Dedifferentiated amniotic fluid mesenchymal stem cell (primary cell): ENCODE measurements at regions not wholly inside any gene's neighbourhood (a gene's known extent, or its start where the extent isn't known, plus 50 kb on each side); places are given as distances from the start of the nearest gene placed in this dataset.
A peak's percentile ranks its signal among the peaks of the same experiment; 100 is the strongest.
"Not testable (repeated sequence)": the region's sequence is repeated elsewhere in the genome, so short reads cannot be mapped to it uniquely, and the experiment has no call there.

Experiments used
- DNase-seq: peaks from one replicate; pipeline ENCODE4 v3.0.0-alpha.2; 2016; ENCODE audit errors: extremely low spot score

DNA sequence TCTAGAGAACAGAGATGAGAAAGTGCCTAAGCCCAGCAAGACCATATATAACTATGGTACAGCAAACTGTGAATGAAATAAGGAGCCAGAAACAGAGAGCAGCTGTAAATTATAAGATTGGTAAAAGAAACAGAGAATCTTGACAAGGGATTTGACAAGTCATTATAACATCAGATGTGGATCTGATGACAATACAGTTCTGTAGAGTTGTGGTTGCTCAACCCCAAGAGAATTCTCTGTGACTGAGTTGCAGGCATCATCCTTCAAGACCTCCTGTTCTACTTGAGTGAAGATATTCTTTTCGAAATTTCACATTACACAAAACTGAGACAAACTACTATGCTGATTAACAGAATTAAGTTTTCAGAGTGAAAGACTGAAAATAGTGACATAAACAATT is 343.1 kb upstream of the SLC39A10 start:
- DNase-seq = no peak

DNA sequence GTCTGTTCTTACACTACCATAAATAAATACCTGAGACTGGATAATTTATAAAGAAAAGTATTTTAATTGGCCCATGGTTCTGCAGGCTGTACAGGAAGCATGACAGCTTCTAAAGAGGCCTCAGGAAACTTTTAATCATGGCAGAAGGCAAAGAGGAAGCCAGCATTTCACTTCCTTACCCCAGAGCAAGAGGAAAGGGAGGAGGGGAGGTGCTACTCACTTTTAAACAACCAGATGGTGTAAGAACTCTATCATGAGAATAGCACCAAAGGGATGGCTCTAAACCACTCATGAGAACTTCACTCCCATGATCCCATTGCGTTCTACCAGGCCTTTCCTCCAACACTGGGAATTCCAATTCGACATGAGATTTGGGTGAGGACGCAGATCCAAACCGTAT is 344.4 kb upstream of the SLC39A10 start:
- DNase-seq = no peak

GRCh38 chr2:195308163-195308562 is 348.9 kb upstream of the SLC39A10 start:
- no peak for DNase-seq

- no peak for DNase-seq
Observed at GRCh38 chr2:195307751-195308150, 349.3 kb upstream of the SLC39A10 start.

DNA sequence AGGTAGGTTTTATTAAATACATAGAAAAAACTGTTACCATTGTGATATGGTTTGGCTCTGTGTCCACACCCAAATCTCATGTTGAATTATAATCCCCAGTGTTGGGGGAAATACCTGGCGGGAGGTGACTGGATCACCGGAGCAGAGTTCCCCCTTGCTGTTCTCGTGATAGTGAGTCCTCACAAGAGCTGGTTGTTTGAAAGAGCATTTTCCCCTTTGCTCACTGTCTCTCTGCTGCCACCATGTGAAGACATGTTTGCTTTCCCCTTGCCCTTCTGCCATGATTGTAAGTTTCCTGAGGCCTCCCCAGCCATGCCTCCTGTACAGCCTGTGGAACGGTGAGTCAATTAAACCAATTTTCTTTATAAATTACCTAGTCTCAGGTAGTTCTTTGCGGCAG is 352.7 kb upstream of the SLC39A10 start:
- DNase-seq = no peak

DNA sequence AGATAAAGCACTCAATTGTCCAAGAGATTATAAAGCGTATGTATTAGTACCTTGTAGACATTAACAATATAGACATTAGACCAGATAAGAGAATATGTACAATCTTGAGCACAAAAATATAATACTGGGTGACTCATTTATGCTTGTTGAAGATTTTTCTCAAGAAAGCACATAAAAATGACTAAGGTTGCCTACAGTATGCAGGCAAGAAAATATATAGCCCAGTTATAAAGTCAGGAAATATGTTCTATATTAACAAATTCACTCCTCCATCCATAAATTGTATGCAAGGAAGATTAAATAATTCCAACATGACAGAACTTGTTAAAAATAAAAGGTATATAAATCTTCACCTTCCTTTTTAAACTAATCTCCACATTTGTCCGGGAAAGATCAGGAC is 356.4 kb upstream of the SLC39A10 start:
- no peak for DNase-seq

DNA sequence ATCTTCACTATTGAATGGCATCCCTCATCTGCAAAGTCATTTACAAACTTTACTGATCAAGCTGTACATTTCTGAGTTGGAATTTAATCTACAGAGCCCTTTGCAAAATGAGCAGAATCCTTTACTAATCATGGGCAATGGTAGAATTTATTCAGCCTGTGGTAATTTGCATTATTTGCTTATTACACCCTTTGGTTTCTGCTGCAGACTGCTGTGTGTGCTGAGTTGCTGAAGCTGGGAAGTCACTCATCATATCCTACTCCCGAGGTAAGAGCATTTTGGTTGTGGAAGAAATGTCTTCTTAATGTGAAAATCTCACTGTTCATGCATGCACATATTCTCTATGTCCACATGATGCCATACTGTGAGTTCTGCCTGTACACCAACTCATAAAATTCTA is 357.4 kb upstream of the SLC39A10 start:
- no peak for DNase-seq

- DNase-seq = no peak
Observed at GRCh38 chr2:195296490-195296889, 360.5 kb upstream of the SLC39A10 start.

GRCh38 chr2:195289081-195289480 is 367.9 kb upstream of the SLC39A10 start:
- no peak for DNase-seq

DNA sequence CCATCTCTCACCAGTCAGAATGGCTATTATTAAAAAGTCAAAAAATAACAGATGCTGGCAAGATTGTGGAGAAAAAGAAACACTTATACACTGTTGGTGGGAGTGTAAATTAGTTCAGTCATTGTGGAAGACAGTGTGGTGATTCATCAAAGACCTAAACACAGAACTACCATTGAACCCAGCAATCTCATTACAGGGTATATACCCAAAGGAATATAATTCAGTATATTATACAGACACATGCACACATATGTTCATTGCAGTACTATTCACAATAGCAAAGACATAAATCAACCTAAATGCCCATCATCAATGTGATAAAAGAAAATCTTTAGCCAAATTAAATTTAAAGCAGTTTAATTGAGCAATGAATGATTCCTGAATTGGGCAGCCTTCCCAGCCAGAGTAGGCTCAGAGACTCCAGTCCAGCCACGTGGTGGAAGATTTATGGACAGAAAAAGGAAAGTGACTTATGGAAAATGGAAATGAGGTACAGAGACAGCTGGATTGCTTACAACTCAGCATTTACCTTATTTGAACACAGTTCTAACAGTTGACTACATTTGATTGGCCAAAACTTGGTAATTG is 377.1 kb upstream of the SLC39A10 start:
- no peak for DNase-seq

DNA sequence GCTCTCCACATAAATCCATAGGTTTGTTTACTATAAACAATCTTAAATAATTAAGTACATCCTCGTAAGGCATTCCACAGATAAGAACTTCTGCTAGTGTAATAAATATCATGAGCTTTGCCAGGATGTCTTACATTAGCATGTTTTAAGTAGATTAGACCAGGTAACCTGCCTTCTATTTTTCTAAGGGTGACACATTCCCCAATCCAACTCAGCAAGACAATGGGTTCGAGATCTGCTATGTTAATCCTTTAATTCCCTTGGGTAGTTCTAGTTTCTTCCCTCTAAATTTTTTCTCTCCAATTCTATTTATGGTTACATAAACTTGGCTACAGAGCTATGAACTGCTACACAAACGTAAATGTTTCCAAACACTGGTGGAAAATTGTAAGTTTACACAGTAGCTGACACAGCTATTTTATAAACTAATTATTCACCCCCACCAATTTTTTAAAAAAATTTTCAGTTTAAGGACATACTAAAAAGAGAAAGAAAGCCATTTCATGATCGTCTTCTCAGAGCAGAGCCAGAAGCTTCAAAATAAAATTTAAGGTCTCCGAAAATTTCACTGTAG is 386.5 kb upstream of the SLC39A10 start:
- no peak for DNase-seq

DNA sequence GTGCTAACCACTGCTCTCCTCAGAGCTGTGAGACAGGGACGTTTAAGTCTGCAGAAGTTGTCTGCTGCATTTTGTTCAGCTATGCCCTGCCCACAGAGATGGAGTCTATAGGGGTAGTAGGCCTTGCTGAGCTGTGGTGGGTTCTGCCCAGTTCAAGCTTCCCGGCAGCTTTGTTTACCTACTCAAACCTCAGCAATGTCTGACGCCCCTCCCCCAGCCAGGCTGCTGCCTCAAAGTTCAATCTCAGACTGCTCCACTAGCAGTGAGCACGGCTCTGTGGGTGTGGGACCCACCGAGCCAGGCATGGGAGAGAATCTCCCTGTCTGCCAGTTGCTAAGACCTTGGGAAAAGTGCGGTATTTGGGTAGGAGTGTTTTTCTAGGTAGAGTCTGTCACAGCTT is 387.8 kb upstream of the SLC39A10 start:
- DNase-seq = no peak

GRCh38 chr2:195257979-195258378 is 399.0 kb upstream of the SLC39A10 start:
- DNase-seq = no peak

DNA sequence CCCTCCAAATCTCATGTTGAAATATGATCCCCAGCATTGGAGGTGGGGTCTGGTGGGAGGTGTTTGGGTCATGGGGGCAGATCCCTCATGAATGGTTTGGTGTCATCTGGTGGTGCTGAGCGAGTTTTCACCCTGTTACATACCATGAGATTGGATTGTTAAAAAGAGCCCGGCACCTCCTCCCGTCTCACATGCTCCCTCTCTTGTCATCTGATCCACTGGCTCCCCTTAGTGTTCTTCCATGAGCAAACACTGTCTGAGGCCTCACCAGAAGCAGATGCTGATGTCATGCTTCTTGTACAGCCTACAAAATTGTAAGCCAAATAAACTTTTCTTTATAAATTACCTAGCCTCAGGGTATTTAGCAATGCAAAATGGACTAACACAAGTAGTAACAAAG is 405.0 kb upstream of the SLC39A10 start:
- no peak for DNase-seq

DNA sequence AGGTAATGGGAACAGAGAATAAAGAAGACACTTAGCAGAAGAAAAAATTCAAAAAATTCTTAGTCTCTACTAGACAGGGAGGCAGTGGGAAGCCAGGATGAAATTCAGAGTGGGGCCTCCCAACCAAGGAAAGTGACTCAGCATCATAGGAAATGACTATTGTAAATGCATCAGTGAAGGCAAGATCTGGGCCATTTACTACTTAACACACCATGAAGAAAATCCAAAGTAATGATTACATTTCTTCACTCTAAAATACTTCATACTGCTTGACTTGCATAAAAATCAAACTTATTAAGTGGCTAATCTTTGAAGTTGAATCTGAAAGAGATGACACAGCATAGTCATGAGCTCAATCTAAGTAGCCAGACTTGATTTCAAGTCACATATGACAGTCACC is 405.8 kb upstream of the SLC39A10 start:
- DNase-seq = no peak

DNA sequence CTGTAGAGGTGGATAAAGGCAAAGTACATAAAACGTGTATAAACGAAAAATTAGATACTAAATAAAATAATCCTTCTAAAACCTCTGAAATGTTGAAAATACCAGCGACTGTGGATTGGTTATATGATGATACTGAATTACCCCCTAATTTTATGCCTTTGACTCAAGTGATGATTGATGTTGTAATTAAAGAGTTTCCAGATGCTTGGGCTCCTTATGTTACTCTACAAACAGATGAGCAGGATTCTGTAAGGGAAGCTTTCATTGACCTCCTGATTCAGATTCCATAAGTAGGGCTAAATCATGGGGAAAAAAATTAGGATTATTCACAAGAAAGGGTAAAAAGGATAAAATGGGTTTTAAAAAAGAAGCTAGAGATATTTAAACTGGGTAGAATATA is 418.2 kb upstream of the SLC39A10 start:
- no peak for DNase-seq

DNA sequence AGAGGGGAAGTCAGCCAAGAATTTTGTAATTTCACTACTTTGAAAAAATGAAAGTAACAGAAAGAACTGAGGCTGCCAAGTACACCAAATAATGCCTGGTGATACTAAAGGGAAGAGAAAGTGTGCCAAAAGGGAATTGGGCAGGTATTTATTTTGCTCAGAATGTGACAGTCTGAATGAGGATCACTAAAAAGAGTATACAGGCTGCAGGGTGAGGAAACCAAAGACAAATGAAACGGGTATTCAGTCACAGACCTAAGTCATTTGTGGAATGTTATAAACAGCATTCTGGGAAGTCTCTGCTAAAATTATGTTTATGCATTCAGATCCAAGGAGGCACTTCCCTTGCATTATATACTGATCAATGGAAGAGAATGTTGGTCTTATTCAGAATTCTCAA is 418.6 kb upstream of the SLC39A10 start:
- peak; percentile 54 for DNase-seq

- DNase-seq = not testable (repeated sequence)
Observed at GRCh38 chr2:195228547-195228946, 428.5 kb upstream of the SLC39A10 start.

DNA sequence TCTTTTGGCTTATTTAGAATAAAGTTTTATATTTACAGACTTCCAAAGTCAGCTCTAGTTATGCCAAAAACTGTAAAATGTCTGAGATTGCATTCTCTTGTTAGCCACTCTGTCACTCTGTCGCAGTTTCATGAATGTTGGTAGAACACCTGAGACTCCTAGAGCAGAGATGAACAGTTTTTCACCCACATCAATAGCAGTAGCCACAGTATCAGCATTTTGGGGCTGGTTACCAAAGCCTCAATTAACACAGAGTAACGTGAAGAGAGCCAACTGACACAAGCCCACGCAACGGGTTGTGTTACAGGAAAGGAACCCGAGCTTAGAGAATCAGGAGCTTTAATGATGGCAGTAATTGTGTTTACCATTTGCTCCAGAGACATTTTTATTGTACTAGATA is 443.0 kb upstream of the SLC39A10 start:
- no peak for DNase-seq

DNA sequence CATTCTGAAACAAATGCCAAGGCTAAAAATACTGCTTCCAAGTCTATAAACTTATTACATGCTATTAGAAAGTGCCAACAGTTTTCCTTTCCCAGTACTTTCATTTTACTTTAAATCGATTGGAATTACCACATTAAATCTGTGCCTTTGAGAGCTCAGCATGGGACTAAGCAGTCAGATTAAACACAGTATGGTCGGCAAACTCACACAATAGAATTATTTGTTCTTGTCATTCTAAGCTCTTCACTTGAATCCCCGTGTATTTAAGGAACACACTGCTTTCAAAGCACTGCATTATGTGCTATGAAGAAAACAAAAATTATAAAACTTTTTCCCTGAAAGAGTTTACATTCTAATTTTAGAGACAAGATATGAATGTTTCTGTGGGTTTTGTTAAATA is 444.4 kb upstream of the SLC39A10 start:
- DNase-seq = no peak

DNA sequence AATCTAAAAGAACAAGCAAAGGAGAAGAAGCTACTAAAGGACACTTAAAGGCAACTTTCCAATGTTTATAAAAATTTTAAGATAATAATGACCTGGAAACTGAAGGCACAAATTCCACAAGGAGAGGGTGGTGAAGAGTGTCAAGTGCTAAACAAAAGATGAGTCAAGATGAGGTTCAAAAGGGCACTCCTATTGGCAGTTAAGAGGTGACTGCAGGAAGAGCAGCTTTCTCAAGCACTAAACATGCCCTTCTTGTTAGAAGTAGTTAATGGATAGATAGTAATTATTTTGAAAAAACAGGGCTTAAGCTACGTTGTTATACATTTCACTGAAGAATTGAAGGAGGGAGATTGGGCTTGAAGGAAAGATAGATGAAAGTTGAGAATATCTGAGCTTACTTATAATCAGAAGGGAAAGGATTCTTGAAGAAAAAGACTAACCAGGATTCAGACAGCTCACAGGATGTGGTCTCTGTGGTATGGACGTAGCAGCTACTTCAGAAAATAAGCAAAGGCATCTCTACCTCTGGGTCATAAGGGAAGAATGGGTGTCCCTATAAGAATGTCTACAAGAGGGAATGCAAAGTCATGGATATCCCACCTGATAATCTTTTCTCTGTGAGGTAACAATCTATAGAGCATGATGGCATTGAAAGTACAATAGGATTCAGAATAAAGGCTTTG is 454.7 kb upstream of the SLC39A10 start:
- no peak for DNase-seq

GRCh38 chr2:195199864-195200263 is 457.2 kb upstream of the SLC39A10 start:
- DNase-seq = no peak

GRCh38 chr2:195181059-195181705 is 475.8 kb upstream of the SLC39A10 start:
- no peak for DNase-seq
